ENCODE measurements at regions not wholly inside any gene's neighbourhood (a gene's known extent, or its start where the extent isn't known, plus 50 kb on each side); places are given as distances from the start of the nearest gene placed in this dataset.

- TF ChIP-seq CTCF (IDR thresholded peaks at IDR 0.05; ENCODE audit: low read depth, low read length, poor library complexity, severe bottlenecking), result no peak
- no peak for TF ChIP-seq EZH2phosphoT487 (IDR thresholded peaks at IDR 0.05; ENCODE audit: borderline replicate concordance, low read length)
Measured at GRCh38 chr3:18076301-18076700, 333.9 kb upstream of the TBC1D5 start.
